HG02885 (cell line): ENCODE measurements at regions not wholly inside any gene's neighbourhood (a gene's known extent, or its start where the extent isn't known, plus 50 kb on each side); places are given as distances from the start of the nearest gene placed in this dataset.

Experiments used
- ATAC-seq: cut with Tn5 transposase; IDR thresholded peaks from one replicate; pipeline ENCODE4 v1.9.1; 2021; ENCODE audit warnings: mild to moderate bottlenecking; ENCODE audit not compliant: unreplicated experiment, poor library complexity

DNA sequence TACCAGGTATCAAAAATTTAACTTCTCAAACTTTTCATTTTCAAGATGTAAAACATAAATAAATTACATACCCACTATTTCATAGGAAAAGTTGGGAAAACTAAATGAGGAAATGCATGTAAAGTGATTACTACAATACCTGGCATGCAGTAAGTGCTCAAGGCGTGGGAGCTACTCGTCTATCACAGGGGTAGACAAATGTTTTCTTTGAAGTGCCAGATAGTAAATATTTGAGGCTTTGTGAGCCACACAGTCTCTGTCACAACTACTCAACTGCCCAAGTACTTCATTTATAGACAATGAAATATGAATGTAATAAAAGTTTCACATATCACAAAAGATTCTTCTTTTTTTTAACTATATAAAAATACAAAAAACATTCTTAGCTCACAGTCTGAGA is 96.4 kb upstream of the PCGF5 start:
- no peak for ATAC-seq

DNA sequence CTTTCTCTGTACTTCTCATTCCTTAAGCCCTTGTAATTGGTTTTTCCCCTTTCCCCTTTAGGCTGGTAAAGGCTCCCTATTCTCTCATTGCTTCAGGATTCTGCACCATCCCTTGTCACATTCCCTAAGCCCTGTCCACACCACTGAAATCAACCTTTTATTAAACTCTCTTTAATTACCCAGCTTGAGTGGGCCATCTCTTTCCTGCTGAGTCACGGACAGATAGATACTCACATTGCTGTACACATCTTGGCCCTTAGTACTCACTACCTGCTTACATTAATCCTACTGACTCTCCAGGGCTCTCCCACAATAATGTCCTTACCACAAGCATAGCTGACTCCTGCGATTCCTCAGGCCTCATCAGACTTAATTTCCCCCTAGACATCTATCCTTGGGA is 94.0 kb upstream of the PCGF5 start:
- ATAC-seq: no peak

DNA sequence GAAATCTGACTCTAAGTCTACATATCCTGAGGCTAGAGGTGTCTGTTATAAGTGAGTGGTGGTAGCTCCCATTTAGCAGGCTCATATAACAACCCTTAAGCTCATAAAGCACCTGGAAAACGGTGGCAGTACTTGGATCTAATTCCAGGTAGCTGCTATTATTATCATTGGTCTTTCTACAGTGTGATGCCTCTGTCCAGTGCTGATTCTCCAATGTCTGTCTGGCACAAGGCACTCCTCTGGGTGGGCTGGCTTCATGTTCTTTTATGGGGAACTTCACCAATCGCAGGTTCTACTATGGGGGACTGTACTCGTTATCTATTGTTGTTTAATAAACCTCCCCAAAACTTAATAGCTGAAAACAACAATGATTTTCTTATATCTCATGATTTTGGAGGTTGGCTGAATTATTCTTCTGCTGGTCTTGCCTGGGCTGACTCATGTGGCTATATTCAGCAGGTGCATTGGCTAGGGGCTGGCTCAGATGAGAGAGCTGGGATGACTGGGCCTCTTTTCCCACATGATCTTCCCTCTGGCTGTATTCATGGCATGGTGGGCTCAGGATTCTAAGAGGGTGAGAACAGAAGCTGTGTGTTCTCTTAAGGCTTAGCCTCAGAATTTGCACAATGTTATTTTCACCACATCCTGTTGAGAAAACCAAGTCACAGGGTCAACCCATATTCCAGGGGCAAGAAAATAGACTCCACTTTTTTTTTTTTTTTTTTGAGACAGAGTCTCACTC is 93.0 kb upstream of the PCGF5 start:
- no peak for ATAC-seq

DNA sequence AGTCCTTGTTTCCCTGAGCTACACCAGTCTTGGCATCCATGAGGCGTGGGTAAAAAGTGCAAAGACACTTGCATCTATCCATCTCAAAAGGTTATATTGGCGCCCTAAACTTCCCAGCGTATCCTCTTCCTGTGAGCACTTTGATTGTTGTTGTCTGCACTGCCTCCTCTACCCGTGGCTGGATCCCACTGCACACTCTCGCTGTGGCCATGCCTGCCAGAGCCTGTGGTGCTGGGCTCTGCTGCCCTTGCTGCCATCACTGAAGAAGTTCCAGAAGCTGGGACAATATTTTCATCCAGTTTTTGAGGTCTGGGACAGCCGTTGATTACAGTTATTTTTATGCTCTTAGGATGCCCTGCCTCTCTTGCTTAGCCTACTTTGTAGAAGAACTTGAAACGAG is 85.3 kb upstream of the PCGF5 start:
- ATAC-seq: no peak

DNA sequence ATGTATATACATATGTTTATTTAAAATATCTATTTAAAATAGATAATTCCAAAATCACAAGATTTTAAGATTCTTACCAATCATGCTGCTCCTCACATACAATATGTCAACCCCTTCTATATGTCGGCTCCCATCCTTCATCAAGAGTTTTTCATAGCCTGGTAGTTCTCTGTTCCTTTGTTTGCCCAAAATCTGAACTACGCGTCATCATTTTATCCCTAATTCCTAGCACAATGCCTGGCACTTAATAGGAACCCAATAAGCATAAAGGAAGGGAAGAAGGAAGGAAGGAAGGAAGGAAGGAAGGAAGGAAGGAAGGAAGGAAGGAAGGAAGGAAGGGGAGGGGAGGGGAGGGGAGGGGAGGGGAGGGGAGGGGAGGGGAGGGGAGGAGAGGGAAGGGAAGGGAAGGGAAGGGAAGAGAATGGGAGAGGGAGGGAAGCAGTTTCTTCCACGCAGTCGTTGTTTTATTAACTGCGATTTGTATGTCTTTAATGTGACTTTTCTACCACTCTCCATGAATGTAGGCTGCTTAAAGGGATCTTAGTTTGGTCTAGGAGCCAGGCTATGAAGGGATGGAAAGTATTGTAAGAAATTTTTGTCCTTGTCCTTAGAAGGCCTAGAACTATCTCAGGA is 83.3 kb upstream of the PCGF5 start:
- ATAC-seq: no peak

DNA sequence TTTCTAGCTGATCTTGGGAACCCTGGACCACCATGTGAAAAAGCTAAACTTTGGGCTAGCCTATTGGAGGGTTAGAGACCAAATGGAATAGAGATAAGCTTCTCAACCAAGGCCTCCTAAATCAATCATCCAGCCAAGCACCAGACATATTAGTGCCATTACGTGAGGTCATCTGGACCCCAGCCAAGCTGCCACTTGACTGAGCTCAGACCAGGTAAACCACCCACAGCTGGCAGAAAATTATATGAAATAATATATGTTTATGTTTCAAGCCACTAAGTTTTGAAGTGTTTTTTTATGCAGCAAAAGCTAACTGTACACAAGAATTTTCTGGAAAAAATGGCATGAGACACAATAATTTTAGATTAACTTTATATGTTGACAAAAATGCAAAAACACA is 82.6 kb upstream of the PCGF5 start:
- no peak for ATAC-seq

DNA sequence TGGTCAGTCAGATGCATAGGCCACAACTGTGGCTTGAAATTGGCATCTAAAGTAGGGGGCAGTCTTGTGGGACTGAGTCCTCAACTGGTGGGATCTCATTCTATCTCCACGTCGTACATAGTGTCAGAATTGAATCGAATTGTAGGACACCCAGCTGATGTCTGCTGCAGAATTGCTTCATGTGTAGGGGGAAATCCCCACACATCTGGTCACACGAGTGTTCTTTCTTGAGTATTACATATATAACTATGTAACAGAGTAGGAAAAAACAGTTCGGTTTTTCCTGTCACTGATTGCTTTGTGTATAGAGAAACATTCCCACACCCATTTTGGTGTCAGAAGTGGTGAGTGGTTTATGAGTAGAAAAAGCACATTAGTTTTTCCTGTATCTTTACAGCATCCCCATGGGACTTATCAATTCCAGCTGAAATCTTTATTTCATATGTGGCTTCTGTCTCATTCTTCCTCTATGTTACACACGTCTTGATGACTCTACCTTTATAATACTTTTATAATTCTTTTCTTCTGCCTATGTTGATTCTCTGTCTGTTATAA is 79.4 kb upstream of the PCGF5 start:
- ATAC-seq: no peak

DNA sequence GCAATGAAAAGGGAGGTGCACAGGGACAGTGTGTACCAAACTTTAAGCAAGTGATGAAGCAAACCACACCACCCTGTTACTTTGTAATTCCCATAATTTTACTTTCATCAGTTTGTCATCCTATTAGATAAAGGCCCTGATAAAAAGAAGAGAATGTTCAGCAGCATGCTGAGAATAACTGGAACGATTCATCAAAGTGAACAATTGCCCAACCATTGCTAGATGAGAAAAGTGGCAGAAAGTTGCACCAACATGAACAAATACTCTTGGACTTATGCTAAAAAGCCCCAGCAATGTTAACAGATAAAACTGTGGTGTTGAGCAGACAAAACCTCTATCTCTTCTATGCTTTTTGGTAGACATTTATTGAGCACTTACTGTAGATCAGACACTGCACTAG is 75.5 kb upstream of the PCGF5 start:
- ATAC-seq: no peak

DNA sequence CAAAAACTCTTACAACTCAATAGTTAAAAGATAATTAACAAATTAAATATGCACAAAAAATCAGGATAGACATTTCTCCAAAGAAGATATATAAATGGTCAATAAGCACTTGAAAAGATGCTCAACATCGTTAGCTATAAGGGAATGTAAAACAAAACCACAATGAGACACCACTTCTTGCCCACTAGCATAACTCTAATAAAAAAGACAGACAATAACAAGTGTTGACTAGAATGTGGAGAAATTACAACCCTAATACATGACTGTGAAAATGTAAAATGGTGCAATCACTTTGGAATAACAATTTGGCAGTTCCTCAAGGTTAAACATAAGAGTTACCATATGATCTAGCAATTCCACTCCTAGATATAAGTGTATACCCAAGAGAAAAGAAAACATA is 74.3 kb upstream of the PCGF5 start:
- no peak for ATAC-seq

DNA sequence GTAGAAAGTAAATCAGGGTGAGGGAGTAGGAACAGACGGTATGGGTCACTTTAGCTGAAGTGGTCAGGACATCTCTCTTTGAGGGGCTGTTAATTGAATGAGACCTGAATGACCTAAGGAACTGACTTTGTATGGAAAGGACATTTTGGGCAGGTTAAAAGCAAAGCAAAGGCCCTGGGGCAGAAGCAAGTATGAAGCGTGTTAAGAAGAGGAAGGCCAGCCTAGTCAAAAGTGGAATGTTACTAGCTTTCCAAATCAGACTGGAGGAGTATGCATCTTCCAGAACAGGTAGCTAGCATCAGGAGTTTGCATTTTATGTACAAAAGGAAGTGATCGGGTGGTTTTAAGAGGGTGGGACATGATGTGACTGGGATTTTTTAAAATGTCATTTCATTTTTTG is 70.9 kb upstream of the PCGF5 start:
- no peak for ATAC-seq

DNA sequence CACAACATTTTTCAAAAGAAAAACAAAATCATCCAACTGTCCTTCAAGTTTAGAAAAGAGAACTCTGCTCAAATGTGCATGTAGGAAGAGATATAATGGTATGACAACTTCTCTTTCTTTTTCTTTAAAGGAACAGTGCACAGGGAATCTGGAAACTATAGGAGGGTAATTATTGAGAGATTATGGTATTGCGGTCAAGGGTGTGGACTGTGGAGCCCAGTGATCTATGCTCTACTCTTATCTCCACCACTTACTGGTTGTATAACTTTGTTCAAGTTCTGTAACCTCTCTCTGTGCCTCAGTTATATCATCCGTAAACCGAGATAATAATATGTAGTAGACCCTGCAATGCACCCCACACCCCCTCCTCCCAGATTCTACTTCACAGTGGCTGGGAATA is 69.8 kb upstream of the PCGF5 start:
- ATAC-seq: no peak

DNA sequence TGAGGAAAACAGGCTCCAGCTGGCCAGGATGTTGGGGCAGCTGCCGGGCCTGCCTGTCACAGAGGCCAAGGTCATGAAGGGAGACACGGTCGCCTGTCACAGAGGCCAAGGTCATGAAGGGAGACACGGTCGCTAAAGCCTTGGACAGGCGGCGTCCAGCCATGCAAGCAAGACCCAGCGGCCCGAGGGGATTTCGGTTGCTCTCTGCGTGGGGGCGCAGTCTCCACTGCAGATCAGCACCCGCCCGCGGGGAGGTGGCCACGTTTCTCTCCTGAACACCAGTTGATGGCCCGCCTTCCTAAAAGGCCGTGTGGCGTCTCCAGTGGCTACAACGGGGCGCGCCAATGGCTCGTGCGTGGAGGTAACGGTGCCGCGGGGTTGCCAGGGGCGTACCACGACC is 67.0 kb upstream of the PCGF5 start:
- ATAC-seq: no peak

DNA sequence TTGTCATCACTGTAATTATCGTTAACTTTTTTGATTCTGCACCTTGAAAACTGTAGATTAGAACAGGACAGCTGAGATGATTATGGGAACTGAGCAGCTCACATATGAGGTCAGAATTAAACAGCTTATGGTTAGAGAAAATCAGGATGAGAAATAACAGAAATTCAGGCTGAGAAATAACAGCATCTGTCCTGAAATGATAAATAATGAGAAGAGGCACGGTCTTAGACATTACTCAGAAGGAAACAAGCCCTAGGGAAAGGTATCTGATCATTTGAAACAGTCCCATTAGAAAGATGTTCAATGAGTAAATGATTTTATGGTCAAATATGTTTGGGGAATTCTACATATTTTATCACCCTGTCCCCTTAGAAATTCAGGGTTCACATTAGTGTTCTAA is 65.6 kb upstream of the PCGF5 start:
- no peak for ATAC-seq

DNA sequence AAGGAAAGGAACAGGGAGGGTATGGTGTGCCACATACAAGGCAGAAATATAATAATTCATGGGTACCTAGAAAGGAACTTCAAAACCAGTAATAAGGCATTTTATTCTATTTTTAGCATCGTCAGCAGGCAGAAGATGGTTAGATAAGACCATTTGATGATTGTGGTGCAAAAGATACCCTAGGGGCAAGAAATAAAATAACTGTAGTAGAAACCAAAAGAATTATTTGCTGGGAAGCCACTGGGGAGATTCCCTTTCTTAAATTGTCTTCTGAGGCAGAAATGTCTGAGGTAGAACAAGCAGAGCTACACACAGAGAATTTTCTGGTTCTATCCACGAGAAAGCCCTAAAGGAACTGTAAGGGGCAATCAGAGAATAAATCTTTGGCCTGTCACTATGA is 64.3 kb upstream of the PCGF5 start:
- no peak for ATAC-seq

DNA sequence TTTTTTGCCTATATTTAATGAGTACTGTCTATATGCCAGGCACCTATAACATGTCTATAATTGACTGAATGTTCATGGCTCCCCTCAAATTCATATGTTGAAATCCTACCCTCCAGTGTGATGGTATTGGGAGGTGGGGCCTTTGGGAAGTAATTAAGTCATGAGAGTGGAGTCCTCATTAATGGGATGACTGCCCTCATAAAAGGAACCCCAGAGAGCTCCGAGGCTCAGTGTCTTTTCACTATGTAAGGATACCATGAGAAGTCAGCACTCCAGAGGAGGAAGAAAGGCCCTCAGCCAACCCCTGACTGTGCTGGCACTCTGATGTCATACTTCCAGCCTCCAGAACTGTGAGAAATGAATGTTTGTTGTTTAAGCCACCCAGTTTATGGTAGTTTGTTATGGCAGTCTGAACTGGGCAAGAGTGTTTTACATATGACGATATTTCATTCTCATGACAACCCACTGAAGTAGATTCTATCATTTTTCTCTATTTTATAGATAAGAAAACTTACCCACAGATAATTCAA is 61.1 kb upstream of the PCGF5 start:
- ATAC-seq: no peak

DNA sequence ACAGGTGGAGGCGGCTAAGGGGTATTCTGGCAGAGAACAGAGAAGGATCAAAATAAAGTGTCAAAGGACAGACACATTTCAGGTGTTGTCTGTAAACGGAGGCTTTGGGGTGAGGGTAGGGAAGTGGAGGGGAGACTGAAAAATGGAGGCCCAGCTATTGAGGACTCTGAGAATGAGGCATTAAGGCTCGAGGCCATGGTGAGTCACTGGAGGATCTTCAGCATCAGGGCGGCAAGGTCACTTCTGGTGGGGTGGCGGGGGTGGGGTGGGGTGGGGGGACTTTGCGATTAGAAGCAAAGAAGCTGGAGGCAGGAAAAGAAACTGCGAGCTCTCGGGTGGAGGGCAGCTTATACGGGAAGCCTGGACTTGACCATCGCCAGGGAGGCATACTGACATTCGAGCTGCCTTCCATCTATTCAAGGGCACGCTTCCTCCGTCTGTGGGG is 58.4 kb upstream of the PCGF5 start:
- ATAC-seq: no peak

DNA sequence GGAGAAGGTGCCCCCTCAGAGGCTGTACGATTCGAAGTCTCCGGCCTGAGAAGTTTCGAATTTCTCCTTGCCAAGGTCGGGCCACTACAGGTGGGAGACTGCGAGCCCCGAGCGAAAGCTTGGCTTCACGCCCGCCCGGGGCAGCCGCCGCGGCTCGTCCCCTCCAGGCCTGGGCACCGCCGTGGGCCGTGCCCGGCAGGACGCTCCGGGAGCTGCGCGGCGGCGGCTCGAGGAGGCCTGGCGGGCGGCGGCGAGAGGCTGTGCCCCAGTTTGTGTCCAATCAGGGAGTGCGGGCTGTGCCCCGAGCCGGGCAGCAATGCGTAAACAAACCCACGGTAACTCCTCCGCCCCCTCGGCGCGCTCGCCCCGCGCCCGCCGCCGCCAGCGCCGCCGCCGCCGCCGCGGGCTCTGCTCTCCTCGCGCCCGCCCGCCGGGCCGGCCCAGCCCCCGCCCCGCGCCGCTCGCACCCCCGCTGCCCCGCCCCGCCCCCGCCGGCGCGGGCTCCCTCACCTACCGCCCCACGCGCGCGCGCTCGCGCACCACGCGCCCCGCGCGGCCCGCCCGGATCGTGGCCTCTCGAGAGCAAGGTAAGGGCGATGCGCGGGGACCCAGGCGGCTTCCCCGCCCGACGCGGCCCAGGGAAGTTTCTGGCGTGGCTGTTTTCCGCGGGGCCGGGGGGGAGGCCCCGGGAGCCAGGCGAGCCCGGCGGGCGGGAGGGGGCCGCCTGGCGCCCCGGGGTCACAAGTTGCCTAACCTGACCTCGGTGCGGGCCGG is 57.8 kb upstream of the PCGF5 start:
- peak; percentile 63 for ATAC-seq

DNA sequence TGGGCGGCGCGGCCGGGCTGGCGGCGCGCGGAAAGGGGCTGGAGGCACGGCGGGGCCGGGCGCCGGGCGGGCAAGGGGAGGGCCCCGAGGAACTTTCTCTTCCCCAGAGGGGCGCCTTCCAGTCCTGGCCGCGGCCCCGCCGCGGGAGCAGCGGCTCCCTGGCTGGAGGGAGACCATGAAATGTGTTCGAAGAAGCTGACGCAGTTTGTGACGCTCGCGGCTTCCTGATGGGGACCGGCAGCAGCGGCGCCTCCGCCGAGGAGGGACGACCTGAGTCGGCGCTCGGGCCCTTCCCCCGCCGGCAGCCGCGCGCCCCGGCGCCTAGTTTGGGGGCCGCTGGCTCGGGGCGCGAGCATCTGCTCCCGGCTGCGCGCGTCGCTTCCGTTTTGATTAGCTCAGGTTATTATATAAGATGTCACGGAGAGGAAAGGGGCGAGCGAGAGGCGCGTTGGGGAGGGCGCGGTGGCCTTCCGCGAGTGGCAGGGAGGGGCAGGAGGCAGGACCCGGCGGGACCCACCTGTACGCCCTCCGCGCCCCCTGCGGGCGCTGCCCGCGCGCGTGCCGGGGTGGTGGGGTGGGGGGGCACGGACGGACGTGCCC is 57.1 kb upstream of the PCGF5 start:
- ATAC-seq: peak; percentile 52

DNA sequence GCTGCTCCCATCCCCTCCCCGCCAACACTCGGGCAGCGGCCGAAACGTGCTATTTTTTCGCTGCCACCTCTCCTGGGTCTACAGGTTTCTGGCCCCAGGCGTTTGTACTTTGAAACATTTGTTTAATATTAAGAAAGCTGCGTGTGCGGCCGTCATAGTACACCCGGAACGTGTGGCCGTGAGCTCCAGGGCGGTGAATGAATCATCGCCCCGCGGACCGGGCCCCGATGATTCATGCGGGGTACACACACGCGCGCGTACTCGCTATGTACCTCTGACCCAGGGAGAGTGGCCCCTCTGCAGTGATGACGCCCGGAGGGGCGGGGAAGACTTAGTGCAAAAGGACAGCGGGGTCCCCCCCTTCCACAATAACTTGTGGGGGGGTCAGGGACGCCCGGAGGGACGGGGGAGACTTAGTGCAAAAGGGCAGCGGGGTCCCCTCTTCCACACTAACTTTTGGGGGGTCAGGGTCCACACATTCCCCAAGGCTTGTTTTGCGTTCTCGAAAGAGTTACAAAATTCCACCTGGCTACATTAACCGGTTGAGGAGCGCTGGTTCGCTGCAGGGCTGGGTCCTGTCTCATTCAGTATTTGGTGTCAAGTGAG is 56.5 kb upstream of the PCGF5 start:
- ATAC-seq: peak; percentile 25

DNA sequence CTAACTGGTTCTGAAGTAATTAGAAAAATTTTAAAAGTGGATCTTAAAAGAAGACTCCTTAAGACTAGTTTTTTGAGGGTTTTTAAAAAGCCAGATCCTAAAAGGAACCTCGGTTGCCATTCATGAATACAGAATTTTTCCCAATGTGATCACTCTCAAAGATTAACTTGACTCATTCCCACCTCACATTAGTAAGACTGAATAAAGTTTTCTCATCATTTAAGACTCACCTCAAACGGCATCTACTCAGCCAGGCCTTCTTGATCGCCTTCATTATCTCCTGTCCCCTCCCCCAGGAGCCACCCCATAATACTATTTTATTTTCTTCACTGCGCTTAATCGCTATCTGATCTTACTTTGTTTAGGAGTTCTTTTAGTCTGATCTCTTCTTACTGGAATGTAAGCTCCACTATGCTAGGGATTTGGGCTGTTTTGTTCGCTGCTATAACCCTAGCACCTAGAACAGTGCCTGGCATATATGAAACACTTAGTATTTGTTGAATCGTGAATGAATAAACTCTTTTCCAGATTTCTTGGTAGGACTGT is 55.9 kb upstream of the PCGF5 start:
- no peak for ATAC-seq
